GM21723 (cell line): ENCODE measurements at regions not wholly inside any gene's neighbourhood (a gene's known extent, or its start where the extent isn't known, plus 50 kb on each side); places are given as distances from the start of the nearest gene placed in this dataset.

Experiments used
- ATAC-seq: cut with Tn5 transposase; IDR thresholded peaks from one replicate; pipeline ENCODE4 v1.9.1; 2021; ENCODE audit warnings: mild to moderate bottlenecking, moderate library complexity; ENCODE audit not compliant: unreplicated experiment

- ATAC-seq = no peak
These were observed 518.5 kb downstream of the SOX5 start for GRCh38 chr12:23431006-23431405.

- ATAC-seq = no peak
These were observed 516.3 kb downstream of the SOX5 start for GRCh38 chr12:23433121-23433520.

DNA sequence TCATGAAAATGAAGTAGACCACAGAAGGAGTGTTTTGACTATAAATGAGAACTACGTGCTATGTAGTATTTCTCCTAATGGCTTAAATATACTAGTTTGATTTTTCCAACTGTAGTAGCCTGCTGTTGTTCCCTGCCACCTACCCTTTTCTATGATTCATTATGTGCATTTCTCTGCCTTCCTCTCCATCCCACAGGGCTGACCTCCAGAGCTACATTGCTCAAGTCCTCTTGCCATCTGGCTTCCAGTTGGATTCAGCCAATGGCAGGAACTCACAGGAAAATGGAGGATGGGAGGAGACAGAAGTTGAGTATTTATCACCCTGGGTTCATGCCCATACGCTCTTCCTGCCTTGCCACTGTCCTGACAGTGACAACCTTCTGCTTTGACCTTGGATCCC is 515.3 kb downstream of the SOX5 start:
- ATAC-seq = no peak

- ATAC-seq = no peak
These were observed 502.7 kb downstream of the SOX5 start for GRCh38 chr12:23446746-23447145.

DNA sequence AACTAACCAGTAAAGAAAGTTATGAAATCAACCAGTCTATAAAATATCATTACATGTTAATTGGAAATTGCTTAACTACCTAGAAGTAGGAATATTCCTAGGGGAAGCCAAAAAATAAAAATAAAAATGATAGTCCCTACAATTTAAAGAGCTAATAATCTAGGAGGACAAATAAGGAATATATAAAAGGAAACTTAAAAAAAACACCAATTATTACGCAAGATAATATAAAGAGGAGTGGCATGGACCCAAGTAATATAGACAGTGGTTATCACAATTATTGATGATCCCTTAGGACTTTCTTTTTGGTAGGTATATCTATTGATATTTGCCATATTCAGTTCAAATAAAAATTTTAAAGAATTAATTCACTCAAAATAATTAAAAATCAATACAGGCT is 498.7 kb downstream of the SOX5 start:
- no peak for ATAC-seq

DNA sequence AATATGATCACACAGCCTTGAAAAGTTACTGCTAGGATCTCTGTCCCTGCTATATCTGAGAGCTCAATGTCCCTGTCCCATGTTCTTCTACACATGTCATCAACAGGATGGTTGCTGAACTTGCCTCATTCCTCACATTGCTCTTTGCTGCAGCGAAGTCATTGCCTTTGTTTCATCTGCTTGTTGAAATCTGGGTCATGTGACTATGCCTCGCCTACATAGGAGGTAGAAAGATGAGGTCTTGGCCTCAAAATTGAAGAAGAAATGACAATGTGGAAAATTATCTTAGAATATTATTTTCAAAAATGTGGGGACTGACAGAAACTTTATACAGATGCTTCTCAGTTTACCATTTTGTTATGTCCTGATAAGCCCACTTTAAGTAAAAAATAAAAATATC is 494.2 kb downstream of the SOX5 start:
- no peak for ATAC-seq

GRCh38 chr12:23458640-23459039 is 490.8 kb downstream of the SOX5 start:
- no peak for ATAC-seq

GRCh38 chr12:23462546-23462945 is 486.9 kb downstream of the SOX5 start:
- ATAC-seq = no peak

DNA sequence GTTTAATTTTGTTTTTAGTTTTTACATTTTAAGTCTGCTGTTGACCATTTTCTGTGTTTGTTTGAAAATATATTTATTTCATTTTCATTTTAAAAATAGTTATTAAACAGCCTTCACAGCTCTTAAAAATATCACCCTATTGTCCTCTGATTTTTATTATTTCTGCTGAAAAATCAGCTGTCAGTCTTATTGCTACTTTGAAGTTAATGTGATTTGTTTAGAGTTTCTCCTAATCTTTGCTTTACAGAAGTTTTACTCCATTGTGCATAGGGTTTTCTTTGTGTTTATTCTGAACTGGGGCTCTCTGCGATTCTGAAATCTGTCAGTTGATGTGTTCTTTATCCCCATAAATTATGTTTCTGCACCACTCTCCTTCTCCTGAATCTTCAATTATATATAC is 486.3 kb downstream of the SOX5 start:
- ATAC-seq = no peak

DNA sequence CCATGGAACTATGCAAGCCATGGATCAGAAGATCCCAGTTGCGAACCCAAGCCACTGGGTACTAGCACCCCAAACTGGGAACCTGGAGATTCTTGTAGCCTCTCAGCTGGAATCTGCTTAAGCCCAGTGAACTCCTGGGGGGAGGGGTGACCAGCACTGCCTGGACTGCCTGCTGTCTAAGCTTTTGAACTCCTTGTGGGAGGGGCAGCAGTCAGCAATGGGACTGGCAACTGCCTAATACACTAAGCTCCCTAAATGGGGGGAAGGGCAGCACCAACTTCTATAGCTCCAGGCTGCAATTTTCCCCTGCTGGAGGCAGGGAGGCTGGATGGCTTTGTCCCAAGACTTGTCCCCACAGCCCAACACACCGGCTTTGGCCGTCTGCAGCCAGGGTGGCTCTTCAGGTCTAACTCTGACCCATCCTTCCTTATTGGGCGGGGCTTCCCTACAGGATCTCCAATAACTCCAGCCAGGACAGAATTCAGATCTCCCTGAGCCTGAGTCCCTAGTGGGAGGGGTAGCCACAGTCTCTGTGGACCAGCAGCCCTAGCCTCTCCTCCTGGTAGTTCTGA is 485.1 kb downstream of the SOX5 start:
- no peak for ATAC-seq

DNA sequence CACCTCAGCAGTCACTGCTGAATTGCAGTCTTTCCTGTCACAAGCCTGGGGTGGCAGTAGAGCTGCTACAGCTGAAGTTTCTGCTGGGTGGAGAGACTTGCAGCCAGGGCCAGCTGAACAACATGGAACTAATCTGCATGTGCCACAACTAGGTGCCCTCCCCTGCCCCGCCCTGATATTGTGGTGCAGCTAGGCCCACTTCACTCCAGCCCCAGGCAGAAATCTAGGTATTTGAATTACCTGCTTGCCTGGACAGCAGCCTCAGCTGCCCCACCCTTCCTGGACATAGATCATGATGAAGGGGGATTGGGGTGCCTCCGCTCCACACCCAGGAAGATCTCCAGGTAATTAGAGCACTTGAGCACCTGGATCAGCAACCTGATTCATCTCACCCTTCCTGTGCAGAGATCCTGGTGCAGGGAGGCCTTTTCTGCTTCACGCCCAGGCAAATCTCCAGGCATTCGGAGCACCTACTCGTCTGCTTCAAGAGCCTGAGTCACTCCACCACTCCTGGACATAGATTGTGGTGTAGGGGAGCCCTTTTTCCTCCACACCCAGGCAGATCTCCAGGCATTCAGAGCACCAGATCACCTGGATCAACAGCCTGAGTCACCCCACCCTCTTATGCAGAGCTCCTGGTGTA is 477.0 kb downstream of the SOX5 start:
- no peak for ATAC-seq

DNA sequence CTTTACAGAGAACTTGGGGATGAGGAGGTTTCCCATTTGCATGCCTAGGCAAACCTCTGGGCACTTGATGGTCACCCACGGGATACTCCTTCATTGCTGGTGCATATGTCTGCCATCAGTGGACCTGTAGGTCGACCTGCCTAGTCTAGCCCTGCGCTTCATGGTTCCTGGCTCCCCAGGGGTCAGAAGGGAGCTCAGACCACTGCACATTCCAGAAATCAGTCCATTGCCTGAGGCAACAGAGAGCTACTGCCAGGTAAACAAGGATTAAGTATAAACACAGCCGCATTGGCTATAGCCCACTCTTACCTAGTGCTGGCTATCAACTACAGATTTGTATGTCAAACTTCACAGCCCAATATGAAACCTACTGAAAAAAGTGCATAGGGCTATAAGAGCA is 476.4 kb downstream of the SOX5 start:
- ATAC-seq = no peak

- ATAC-seq = no peak
These were observed 475.0 kb downstream of the SOX5 start for GRCh38 chr12:23474438-23474976.
